ENCODE measurements at regions not wholly inside any gene's neighbourhood (a gene's known extent, or its start where the extent isn't known, plus 50 kb on each side); places are given as distances from the start of the nearest gene placed in this dataset.
"Not testable (repeated sequence)": the region's sequence is repeated elsewhere in the genome, so short reads cannot be mapped to it uniquely, and the experiment has no call there.

DNA sequence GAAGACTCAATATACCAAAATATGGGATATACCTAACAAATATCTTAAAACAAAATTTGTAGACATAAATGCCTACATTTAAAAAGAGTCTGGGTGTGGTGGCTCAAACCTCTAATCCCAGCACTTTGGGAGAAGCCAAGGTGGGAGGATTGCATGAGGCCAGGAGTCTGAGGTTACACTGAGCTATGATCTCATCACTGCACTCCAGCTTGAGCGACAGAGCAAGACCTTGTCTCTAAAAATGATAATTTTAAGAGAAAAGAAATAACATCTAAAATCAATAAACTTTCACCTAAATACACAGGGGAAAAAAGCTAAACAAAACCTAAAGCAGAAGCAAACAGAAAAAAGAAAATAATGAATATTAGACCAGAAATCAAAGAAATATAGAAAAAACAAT is 102.7 kb upstream of the PBX1 start:
- no peak for ATAC-seq
- Histone ChIP-seq H3K27ac (no peak overlapping the region), H3K9me3 (no peaks in the 10 kb centered on the region), H3K4me3 (no peak overlapping the region), H3K27me3 (no peaks in the 10 kb centered on the region), H3K4me1 (no peaks in the 10 kb centered on the region), H3K36me3 (no peaks in the 10 kb centered on the region)
- DNase-seq, result no peak
- intact Hi-C loops (cut with DNase I), result no loop called here
- TF ChIP-seq, protein P1, sequence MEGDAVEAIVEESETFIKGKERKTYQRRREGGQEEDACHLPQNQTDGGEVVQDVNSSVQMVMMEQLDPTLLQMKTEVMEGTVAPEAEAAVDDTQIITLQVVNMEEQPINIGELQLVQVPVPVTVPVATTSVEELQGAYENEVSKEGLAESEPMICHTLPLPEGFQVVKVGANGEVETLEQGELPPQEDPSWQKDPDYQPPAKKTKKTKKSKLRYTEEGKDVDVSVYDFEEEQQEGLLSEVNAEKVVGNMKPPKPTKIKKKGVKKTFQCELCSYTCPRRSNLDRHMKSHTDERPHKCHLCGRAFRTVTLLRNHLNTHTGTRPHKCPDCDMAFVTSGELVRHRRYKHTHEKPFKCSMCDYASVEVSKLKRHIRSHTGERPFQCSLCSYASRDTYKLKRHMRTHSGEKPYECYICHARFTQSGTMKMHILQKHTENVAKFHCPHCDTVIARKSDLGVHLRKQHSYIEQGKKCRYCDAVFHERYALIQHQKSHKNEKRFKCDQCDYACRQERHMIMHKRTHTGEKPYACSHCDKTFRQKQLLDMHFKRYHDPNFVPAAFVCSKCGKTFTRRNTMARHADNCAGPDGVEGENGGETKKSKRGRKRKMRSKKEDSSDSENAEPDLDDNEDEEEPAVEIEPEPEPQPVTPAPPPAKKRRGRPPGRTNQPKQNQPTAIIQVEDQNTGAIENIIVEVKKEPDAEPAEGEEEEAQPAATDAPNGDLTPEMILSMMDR (IDR thresholded peaks at IDR 0.05), result no peak
- TF ChIP-seq POLR2A (IDR thresholded peaks at IDR 0.05), result no peak
- 70% methylated on average over 1 of the region's 1 CpG for WGBS (ENCODE audit: insufficient coverage, low coverage, low lambda C conversion rate, missing lambda C conversion rate)

DNA sequence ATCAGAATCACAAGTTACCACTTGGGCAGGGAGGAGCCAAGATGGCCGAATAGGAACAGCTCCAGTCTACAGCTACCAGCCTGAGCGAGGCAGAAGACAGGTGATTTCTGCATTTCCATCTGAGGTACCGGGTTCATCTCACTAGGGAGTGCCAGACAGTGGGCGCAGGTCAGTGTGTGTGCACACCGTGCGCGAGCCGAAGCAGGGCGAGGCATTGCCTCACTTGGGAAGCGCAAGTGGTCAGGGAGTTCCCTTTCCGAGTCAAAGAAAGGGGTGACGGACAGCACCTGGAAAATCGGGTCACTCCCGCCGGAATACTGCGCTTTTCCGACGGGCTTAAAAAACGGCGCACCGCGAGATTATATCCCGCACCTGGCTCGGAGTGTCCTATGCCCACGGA is 99.8 kb upstream of the PBX1 start:
- H3K27me3 ChIP-seq; H3K36me3 ChIP-seq; H3K4me3 ChIP-seq; H3K9me3 ChIP-seq; ATAC-seq; H3K27ac ChIP-seq; intact Hi-C loops (cut with DNase I); DNase-seq; H3K4me1 ChIP-seq: not testable (repeated sequence)
- WGBS (ENCODE audit: insufficient coverage, low coverage, low lambda C conversion rate, missing lambda C conversion rate), result 94% methylated on average over 7 of the region's 25 CpGs

DNA sequence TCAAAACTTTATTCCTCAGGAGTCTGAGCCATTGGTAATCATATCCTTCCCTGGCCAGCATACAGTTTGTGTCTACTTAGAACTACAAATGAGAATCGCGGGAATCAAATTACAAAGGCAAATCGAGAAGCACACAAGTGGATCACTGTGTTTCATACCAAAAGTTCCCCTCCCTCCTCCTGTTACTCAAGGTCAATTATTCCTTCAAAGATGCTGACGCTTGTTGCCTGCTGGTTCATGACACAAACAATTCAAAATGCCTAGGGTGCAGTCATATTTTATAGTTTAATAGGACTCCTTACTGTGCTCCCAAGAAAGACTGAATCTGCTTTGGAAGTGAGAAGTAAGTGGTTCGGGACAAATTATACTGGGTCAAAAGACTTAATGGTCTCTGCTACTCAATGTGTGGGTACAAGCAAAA is 93.0 kb upstream of the PBX1 start:
- Histone ChIP-seq H3K4me1 (no peaks in the 10 kb centered on the region), H3K9me3 (no peaks in the 10 kb centered on the region), H3K27me3 (no peaks in the 10 kb centered on the region), H3K36me3 (no peaks in the 10 kb centered on the region), H3K27ac (no peak overlapping the region), H3K4me3 (no peak overlapping the region)
- TF ChIP-seq POLR2A (IDR thresholded peaks at IDR 0.05), result no peak
- TF ChIP-seq, protein P1 (IDR thresholded peaks at IDR 0.05), result no peak
- 83% methylated on average over 5 of the region's 5 CpGs for WGBS (ENCODE audit: insufficient coverage, low coverage, low lambda C conversion rate, missing lambda C conversion rate)
- no peak for DNase-seq
- ATAC-seq, result no peak
- intact Hi-C loops (cut with DNase I), result no loop called here

DNA sequence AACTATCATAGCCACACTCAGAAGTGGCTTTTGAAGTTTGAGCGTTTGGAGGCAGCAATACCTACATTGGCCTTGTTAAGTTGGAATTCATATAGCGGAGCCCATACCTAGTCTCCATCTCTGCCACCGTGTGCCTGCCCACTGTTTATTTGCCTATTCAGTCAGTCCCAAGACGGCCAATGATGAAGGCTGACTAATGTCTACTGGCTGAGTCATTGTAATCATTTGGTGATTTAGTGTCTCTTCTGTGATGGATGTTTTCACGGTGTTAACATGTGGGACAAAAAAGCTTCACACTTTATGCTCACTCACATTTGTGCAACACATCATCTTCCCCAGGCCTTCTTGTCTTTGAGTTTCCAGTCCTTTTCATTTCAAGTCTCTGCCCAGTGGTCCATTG is 92.6 kb upstream of the PBX1 start:
- Histone ChIP-seq H3K27ac (no peak overlapping the region), H3K9me3 (no peaks in the 10 kb centered on the region), H3K4me1 (no peaks in the 10 kb centered on the region), H3K4me3 (no peak overlapping the region), H3K36me3 (no peaks in the 10 kb centered on the region), H3K27me3 (no peaks in the 10 kb centered on the region)
- no peak for DNase-seq
- ATAC-seq, result no peak
- TF ChIP-seq, protein P1 (IDR thresholded peaks at IDR 0.05), result no peak
- no peak for TF ChIP-seq POLR2A (IDR thresholded peaks at IDR 0.05)
- intact Hi-C loops (cut with DNase I), result no loop called here
- 86% methylated on average over 4 of the region's 5 CpGs for WGBS (ENCODE audit: insufficient coverage, low coverage, low lambda C conversion rate, missing lambda C conversion rate)

DNA sequence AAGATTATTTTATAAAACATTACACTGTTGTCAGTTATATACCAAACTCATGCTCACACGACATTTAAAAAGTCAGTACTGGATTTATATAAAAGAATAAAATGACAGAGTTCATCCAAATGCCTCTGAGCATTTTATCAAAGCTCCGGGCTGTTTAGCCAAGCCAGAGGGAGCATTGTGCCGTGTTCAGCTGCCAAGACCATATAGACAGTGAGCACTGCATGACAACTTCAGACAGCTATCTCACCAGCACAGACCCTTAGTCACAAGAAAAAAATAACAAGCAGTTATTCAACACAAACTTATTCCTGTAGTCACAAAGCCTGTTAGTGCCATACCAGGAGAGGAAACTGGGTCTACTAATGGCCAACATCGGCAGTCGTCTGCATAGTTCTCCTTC is 88.0 kb upstream of the PBX1 start:
- DNase-seq, result no peak
- intact Hi-C loops (cut with DNase I), result no loop called here
- Histone ChIP-seq H3K27ac (no peak overlapping the region), H3K9me3 (no peaks in the 10 kb centered on the region), H3K36me3 (no peaks in the 10 kb centered on the region), H3K4me1 (no peaks in the 10 kb centered on the region), H3K4me3 (no peak overlapping the region), H3K27me3 (no peaks in the 10 kb centered on the region)
- TF ChIP-seq POLR2A (IDR thresholded peaks at IDR 0.05), result no peak
- TF ChIP-seq, protein P1 (IDR thresholded peaks at IDR 0.05), result no peak
- WGBS (ENCODE audit: insufficient coverage, low coverage, low lambda C conversion rate, missing lambda C conversion rate), result 45% methylated on average over 5 of the region's 5 CpGs
- ATAC-seq, result no peak

Data from right lobe of liver (tissue), 6 donors.